HG03558 (cell line): ENCODE measurements at regions not wholly inside any gene's neighbourhood (a gene's known extent, or its start where the extent isn't known, plus 50 kb on each side); places are given as distances from the start of the nearest gene placed in this dataset.

ENCODE experiments used
- ATAC-seq: cut with Tn5 transposase; IDR thresholded peaks from one replicate; pipeline ENCODE4 v1.9.1; 2021; ENCODE audit warnings: moderate number of reproducible peaks; ENCODE audit not compliant: unreplicated experiment; ENCODE audit errors: extremely low read depth

DNA sequence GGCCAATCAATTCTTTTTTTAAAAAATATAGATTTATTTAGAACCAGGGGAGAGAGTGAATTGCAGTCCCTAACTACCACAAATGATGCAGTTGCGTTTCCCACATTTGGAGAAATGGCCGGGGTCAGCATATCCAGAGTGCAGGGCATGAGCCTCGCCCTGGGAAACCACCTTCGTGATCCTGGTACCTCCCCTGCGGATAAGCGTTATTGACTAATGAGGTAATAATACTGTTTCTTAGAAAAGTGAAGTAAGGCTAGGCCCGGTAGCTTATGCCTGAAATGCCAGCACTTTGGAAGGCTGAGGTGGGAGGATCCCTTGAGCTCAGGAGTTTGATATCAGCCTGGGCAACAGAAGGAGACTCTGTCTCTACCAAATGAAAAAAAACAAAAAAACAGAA lies 111.5 kb upstream of the SLC45A1 start:
- ATAC-seq: no peak

DNA sequence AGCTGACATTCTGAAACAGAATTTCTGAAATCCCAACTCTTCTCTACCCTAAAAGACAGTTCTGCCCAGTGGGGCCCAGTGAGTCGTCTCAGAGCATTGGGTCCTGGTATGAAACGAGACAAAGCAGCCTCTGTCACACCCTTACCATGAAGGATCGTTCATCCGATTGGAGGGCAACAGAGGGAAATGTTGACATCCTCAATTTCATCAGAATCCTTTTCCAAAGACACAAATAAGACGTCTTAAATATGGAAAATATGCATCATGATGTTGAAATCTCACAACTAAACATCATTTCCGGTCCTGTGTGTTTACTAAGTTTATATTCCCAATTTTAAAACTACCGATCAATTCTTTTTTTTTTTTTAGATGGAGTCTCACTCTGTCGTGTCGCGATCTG lies 112.1 kb upstream of the SLC45A1 start:
- no peak for ATAC-seq

DNA sequence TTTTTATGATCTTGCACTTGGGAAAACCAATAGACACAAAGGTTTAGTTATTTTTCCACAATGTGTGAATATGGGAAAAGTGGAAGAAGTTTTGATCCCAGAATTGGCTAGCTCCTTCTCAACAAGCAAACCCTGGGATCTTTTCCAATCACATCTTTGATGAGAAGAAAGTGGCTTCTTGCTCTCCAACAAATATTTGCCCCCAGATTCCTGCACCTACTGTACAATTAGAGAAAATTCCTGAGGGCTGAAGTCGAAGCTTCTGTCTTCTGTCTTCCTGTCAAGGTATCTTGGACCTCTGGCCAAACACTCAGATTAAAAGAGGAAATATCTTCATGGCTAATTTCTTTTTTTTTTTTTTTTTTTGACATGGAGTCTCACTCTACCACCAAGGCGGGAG lies 113.1 kb upstream of the SLC45A1 start:
- ATAC-seq: no peak

DNA sequence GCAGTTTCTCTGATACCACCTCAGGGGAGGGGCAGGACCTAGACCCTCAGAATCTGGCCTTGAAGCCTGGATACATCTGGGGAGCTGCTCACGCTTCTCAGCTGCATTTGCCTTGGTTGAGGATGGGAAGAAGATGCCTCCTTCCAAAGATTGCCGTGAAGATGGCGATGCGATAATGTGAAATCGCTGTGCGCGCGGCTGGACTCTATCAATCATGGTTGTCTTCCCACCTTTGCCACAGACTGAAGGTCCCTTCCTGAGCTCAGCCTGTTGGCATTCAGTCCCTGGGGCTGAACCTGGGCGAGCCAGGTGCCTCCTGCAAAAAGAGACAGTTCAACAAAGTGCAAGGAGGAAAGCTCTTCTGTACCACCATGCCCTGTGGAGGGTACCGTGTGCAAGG lies 114.4 kb upstream of the SLC45A1 start:
- ATAC-seq: no peak

DNA sequence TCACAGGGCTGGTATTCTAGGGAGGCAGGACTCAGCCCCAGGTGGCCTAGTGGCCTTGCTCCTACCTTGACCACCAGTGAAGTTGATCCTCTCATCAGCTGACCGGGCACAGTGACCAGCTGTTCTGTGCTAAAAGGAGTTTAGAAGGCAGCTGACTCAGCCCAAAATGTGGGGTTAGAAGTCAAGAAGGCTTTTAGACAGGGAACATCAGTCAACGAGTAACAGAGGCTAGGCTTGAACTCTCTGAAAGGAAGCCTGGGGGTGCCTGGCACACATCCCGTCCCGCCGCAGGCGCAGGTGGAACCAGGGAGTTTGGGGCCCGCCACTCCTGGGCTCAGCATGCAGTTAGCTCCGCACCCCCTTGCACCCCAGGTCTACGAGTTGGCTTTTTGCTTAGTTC lies 114.9 kb upstream of the SLC45A1 start:
- ATAC-seq: no peak

DNA sequence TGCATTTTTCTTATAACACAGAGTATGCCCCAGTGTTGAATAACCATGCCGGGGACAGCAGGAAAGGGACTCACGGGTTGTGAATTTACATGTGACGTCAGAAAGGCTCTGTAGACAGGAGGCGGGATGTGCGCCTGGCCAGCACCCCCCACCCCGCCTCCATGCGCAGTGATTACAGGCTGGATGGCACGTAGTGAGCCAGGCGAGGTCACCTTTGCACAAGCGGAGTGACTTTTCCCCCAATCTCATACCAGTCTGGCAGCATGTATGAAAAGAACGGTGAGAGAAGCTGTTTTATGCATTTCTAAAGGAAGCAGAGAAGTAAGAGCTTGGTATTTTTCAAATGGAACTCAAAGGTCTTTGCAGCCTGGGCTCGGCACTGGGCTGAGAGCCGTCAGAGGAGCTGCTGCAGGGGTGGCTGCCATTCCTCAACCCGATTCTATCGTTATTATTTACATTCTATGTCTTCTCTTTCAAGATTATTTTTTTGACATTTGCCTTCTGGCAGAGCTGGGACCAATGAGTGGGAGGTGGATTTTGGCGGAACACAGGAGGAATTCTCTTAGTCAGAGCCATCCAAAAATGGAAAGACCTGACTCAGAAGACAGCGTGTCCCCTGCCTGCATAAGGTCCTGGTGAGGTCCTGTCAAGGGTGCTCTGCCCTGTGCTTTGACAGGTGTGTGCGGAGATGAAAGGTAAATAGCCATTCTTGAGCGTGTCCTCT lies 115.6 kb upstream of the SLC45A1 start:
- ATAC-seq: no peak

DNA sequence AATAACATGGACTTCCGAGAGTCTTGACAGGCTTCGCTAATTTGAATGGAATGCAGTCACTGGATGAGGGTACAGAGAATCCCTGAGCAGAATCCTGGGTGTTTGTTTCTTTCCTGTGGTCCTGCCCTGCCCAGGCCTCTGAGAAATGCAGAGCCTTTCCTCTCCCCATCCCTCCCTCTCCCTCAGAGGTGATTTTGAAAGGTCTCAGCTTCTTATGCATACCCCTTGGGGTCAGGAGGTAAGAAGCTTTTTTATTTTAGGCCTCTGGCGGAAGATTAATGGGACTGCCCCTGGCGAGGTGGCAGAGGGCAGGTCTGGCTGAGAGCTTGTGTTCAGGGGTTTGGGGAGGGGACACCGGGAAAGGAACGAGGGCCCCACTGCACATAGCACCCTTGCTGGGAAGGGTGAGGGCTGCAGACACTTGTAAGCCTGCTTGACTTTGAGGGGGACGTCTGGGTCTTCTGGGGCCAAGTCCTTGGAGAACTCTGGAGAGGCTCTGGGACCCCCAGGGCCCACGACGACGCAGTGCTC lies 116.5 kb upstream of the SLC45A1 start:
- ATAC-seq: no peak

DNA sequence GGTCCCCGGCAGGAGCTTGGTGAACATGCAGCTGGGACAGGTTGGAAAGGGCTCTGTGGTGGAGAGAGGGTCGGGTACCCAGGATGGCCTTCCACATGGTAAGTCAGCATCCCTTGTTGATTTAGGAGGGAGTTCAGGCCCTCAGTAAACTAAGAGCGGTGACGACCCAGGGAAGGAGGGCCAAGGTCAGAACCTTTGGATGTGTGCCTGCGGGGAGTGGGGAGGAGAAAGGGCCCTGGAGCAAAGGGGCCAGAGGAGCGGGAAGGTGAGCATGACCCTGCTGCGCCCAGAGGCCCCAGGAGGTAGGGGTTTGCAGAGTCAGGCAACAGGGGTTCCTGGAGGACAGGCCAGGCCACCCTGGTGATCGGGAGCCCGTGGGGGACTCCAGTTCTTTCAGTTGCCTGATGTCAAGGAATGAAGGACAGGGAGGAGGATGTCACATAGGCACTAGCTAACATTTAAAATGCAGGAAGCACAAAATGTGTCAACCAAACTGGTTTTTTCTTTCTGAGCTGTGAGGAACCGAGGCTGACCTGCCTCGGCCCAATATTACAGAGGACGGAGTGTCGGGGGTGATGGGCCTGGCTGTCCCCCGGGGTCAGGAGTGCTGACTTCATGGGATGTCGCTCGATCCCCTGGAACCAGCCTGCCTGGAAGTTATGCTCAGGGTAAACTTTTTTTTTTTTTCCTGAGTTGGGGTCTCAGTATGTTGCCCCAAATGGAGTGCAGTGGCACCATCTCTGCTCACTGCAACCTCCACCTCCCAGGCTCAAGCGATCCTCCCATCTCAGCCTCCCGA lies 117.4 kb upstream of the SLC45A1 start:
- ATAC-seq: no peak

DNA sequence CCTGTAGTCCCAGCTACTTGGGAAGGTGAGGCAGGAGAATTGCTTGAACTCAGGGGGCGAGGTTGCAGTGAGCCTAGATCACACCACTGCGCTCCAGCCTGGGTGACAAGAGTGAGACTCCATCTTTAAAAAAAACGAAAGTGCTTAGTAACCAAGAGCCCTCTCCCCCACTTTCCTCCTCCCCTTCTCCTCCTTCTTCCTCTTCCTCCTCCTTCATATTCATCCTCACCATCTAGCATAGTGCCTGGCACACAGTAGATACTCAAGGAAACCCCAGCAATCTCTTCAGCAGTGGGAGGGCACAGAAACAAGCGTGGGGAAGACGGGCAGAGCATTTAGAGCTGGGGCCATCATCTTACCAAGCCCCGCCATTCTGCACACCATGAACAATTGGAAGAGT lies 119.4 kb upstream of the SLC45A1 start:
- no peak for ATAC-seq

DNA sequence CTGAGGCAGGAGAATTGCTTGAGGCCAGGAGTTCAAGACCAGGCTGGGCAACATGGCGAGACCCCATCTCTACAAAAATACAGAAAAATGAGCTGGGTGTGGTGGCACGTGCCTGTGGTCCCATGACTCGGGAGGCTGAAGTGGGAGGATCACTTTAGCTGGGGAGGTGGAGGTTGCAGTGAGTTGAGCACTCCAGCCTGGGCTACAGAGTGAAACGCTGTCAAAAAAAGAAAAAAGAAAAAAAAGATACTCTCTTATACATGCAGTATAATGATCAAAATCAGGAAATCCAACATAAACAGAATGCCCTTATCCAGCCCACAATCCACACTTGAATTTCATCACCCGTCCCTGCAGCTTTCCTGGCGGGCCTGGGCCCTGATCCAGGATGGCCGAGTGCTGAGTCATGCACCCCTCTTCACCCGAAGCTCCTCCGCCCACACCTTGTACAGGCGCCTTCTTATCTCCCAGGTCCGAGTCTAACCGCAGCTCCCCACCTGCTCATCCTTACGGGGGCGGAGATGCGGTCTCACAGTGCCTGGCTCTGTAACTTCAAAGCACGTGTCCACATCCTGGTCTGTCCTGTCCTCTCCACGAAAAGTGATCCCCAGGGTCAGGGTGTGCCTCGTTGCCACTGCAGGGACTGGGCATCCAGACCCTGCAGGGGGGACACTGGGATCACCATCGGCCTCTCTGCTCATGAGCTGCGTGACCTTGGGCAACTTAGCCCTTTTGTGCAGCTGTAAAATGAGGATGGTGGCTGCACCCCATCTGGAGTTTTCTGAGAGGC lies 120.2 kb upstream of the SLC45A1 start:
- no peak for ATAC-seq

DNA sequence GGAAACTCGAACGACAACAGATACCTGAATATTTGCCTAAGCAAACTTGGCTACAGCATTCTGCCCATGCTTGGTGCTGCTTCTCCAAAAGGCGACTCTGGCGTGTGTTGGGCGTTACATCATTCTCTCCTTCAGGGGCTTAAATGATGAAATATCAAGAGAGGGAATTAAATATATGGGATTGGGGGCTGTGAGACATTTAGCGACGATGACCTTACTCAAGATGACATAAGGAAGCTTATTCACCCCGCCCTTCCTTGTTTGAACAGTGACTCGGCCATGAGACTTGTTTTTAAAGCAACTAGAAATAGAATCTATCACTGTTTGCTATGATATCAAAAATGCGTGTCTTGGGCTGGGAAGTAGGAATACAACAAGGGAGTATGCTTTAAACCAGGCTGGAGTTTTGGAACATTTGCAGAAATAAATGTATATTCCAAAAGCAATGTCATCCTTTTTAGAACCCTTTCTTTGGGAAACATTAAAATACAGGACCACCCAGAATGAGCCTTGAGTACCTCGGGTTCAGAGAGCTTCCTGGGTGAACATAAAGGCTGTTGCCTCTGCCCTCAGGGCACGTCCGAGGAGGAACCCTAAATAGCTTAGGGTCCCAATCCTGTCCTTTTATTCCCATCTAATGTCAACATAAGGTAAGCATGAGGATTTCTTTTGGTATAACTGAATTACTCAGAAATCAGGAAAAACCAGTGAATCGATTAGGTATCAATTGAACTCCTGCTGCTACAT lies 123.3 kb upstream of the SLC45A1 start:
- ATAC-seq: no peak

DNA sequence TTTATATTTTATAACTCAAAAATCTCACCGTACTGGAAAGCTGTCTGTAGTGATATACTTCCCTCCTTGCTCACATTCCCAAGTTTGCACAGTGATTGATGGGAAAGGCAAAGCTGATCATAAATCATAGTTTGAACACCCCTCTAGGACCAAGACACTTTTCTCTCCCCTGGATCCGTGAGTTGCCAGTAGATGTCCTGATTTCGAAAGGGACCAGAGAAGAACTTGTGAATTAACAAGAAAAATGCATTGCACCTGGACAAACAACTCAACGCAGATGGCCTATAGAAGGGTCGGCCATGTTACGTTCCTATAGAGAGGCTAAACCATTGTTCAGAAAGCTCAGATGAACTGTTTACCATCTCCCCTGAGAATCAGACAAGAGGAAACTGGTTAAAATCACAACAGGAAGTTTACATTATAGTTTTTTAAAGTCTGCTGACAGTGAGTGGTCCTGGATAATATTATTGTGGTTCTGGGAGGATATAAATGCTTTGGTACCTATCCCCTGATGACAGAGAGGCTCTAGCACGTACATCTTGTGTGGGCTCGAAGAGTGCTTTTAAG lies 124.0 kb upstream of the SLC45A1 start:
- ATAC-seq: no peak

DNA sequence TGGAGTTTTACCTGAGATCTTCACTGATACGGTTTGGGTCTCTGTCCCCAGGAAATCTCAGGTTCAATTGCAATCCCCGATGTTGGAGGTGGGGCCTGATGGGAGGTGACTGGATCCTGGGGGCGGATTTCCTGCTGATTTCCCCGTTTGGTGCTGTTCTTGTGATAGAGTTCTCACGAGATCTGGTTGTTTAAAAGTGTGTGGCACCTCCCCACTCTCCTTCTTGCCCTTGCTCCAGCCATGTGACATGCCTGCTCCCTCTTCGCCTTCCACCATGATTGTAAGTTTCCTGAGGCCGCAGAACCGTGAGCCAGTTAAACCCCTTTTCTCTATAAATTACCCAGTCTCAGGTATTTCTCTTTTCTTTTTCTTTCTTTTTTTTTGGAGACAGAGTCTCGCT lies 126.4 kb upstream of the SLC45A1 start:
- no peak for ATAC-seq

DNA sequence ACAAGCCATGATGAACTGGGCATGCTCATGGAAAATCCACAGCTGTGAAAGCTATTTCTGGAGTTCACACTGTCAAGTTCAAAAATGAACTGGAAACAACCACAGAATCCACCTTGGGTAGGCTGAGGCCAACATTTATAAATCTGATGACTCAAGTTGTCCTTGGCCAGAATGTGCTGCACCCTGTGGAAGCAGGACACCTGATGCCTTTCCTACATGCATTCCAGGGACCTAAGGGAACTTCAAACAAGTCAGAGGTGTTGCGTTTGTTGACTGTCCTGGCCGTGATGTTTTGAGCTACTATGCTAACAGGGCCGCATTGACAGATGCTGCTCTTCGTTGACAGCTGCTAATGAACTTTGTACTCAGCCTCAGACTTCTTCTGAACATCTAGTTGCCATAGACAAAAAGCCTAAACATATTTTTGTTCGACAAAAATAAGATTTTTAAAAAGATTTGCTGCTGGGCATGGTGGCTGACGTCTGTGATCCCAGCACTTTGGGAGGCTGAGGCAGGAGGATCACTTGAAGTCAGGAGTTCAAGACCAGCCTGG lies 127.9 kb upstream of the SLC45A1 start:
- no peak for ATAC-seq

DNA sequence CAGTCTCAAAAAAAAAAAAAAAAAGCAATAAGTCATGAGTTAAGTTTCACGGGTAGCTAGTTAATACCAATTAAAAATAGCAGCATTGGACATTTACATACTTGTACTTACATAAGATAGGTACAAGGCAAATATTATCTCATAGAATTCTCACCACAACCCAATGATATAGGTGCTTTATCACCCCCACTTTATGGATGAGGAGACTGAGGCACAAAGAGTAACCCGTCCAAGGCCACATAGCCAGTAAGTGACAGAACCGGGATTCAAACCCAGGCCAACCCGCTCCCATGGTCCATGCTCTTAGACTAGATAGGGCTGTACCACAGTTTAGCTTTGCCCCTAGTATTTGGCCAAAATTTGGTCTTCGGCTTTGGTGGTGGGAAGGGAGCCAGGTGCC lies 132.5 kb upstream of the SLC45A1 start:
- no peak for ATAC-seq

DNA sequence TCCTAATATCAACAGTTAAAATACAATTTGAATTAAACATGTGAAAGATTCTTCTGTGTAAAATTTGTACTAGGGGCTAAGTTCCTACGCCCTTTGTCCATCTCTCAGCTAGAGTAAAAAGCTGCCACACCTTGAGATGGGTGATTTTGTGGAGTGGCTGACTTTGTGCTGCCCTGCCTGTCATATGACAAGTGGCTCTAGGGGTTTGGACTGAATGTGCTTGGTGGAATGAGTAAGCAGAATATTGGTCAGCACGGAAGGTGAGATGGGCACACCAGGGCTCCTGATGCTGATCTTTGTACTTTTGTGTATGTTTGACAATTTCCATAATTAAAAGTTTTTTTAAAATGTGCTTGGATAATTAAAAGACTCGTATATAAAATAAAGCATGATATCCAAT lies 133.6 kb upstream of the SLC45A1 start:
- ATAC-seq: no peak

DNA sequence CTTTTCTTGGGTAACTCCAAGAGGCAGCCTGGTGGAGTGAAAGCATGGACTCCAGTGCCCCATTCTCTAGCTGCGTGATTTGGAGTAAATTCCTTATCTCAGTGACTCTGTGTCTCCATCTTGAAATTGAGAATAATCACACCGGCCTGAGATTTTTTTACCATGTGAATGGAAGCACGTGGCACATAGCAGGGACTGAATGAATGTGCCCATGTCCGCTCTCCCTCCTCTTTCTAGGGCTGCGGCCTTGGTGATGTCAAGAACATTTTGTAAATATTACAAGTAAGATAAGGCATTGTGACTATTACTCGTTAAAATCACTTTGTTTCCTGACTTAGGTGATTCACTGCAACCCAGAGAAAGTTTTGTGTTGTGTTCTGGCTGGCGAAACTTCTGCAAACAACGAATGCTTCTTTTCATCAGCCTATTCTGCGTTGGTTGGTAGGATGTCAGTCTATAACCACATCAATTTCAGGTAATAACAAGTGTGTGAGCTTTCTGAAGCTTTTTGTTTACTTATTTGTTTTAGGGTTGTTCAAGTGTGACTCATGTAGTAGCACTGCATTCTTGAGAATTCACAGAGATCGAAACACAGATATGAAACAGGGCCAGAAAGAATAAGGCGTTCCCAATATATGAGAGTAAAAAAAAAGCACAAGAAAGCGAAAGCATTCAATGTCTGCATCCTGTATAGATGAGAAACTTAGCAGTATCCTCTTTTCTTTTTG lies 135.7 kb upstream of the SLC45A1 start:
- no peak for ATAC-seq

DNA sequence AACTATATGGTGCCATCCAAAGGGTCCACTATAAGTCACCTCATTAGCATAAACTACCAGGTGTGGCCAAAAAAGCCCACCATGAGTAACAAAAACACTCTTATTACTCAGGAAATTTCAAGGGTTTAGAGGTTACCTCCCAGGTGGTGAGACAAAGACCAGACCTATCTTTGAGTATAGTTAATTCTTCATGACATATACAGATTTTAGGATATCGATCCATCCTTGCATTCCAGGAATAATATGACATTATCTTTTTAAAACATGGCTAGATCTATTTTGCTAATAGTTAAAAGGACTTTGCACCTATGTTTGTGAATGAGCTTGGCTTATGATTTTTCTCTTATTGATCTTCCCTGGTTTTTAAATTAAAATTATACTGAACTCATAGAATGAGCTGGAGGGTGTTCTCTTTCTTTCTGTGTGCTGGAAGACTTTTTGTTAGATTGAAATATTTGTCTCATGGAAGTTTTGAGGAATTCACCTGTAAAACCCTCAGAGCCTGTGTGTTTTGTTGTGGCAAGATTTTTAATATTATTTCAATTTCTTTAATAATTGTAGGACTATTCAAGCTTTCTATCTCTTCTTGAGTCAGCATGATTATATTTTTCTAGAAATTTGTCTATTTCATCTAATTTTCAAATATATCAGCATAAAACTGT lies 138.7 kb upstream of the SLC45A1 start:
- no peak for ATAC-seq
